ENCODE measurements at regions not wholly inside any gene's neighbourhood (a gene's known extent, or its start where the extent isn't known, plus 50 kb on each side); places are given as distances from the start of the nearest gene placed in this dataset.

- TF ChIP-seq REST (IDR thresholded peaks at IDR 0.05; ENCODE audit: borderline replicate concordance) (no peak), REST (CRISPR knock-in tag; IDR thresholded peaks at IDR 0.05; ENCODE audit: low read depth) (no peak)
These were observed 170.8 kb upstream of the SPANXN4 start (continued) for GRCh38 chrX:142854970-142855369.

GRCh38 chrX:142860944-142861343 is 164.8 kb upstream of the SPANXN4 start:
- Histone ChIP-seq H3K79me2 (ENCODE audit: control insufficient read depth, insufficient read depth, low read length) (no peaks in the 10 kb centered on the region), H3K4me1 (replicated peaks in 1 of 2; ENCODE audit: control insufficient read depth in 2 of 2, insufficient read depth in 2 of 2, low read length in 2 of 2) (no peaks in the 10 kb centered on the region), H3K4me2 (ENCODE audit: insufficient read depth, low read length) (no peak overlapping the region), H3K4me3 (no peak overlapping the region), H3K9me3 (replicated peaks; ENCODE audit: control insufficient read depth, insufficient read depth, low read depth, low read length) (0 out of 2 replicates have a peak, but pooled peaks cover 1% of the 10 kb centered on the region), H3K9ac (ENCODE audit: insufficient read depth in 1 of 2, low read depth in 2 of 2, low read length in 2 of 2) (no peak overlapping the region), H3K36me3 (ENCODE audit: control insufficient read depth, insufficient read depth, low read length) (no peaks in the 10 kb centered on the region), H3K9me1 (ENCODE audit: control insufficient read depth, insufficient read depth, low read length) (no peaks in the 10 kb centered on the region), H3K27ac (ENCODE audit: extremely low read depth, low read depth, low read length) (no peak overlapping the region), H2AFZ (ENCODE audit: low read depth, low read length) (no peak overlapping the region), H3K27me3 (ENCODE audit: control insufficient read depth in 2 of 2, insufficient read depth in 2 of 2, low read length in 2 of 2) (no peaks in the 10 kb centered on the region), H4K20me1 (replicated peaks; ENCODE audit: control insufficient read depth, insufficient read depth, low read length) (no peaks in the 10 kb centered on the region)
- intact Hi-C loops (cut with micrococcal nuclease) (no loop called here), in situ Hi-C loops (cut with MboI) (no loop called here)
- TF ChIP-seq ZNF655 (CRISPR knock-in tag; IDR thresholded peaks at IDR 0.05) (no peak), CEBPG (CRISPR knock-in tag; IDR thresholded peaks at IDR 0.05) (no peak), CEBPG (tag; conservative IDR thresholded peaks at IDR 0.05 in 1 of 2, IDR thresholded peaks at IDR 0.05 in 1 of 2) (peak in 1 of 2 experiments; percentile 50; a peak in 1 of 4 replicates), ZNF143 (CRISPR knock-in tag; IDR thresholded peaks at IDR 0.05) (no peak), HIVEP1 (CRISPR knock-in tag; IDR thresholded peaks at IDR 0.05) (no peak), CEBPB (tag; IDR thresholded peaks at IDR 0.05) (peak; percentile 46; the same call in 1 of the 2 replicates), CEBPZ (IDR thresholded peaks at IDR 0.05; ENCODE audit: borderline replicate concordance, low read depth, low read length) (no peak)
- ATAC-seq (no peak), FAIRE-seq (no peak), DNase-seq (ENCODE audit: extremely low read depth in 1 of 4, low spot score in 3 of 4) (no peak)
- POLR2A ChIA-PET = no interaction called here
- CTCF ChIA-PET (ENCODE audit: low intra/inter-chr PET ratio) = no interaction called here
- 5% methylated on average over 2 of the region's 2 CpGs for WGBS (ENCODE audit: insufficient coverage, low coverage, missing lambda C conversion rate)
- BruUV-seq (replicated peaks) = no TSS peak

Data from K562 (cell line).